HEK293 (cell line): ENCODE measurements at regions not wholly inside any gene's neighbourhood (a gene's known extent, or its start where the extent isn't known, plus 50 kb on each side); places are given as distances from the start of the nearest gene placed in this dataset.

Source experiments
- CTCF ChIA-PET: fragments of 350-600 bp; formaldehyde crosslinking; extraction: SDS; loops from one replicate; lab custom pipeline; 2021; ENCODE audit warnings: antibody characterized with exemption; lab: Yijun Ruan, JAX
- POLR2A ChIA-PET: fragments of 300-600 bp; formaldehyde crosslinking; extraction: SDS; loops from one replicate; lab custom pipeline; 2020; ENCODE audit warnings: antibody characterized with exemption, inconsistent platforms; lab: Yijun Ruan, JAX
- H3K27ac ChIP-seq: fragments of 200-500 bp; sonication (Bioruptor generic); 2 replicates; pipeline ENCODE4 v1.5.1; 2014; ENCODE audit warnings: low read depth, low read length, control low read depth, inconsistent platforms; ENCODE audit errors: extremely low read depth
- H3K36me3 ChIP-seq, 2 experiments: fragments of 200-500 bp in 1 of 2; sonication (Bioruptor generic) in 1 of 2; 1 replicate in 1 of 2; 2 replicates in 1 of 2; pipeline ENCODE4 v1.5.1; 2014 to 2017; ENCODE audit warnings: inconsistent platforms in 2 of 2, low read length in 2 of 2; ENCODE audit not compliant: control insufficient read depth in 2 of 2, insufficient read depth in 1 of 2
- H3K4me1 ChIP-seq: fragments of 200-500 bp; sonication (Bioruptor generic); 2 replicates; pipeline ENCODE4 v1.5.1; 2014; ENCODE audit warnings: mild to moderate bottlenecking, low read length, inconsistent platforms; ENCODE audit not compliant: control insufficient read depth, insufficient read depth
- H3K4me3 ChIP-seq: 2 replicates; pipeline ENCODE4 v1.5.1; 2011; ENCODE audit warnings: low read depth, mild to moderate bottlenecking, control low read depth, low read length, moderate library complexity
- H3K9me3 ChIP-seq: fragments of 200-500 bp; sonication (Bioruptor generic); 2 replicates; pipeline ENCODE4 v1.5.1; 2014; ENCODE audit warnings: low read depth, low read length, inconsistent platforms; ENCODE audit not compliant: control insufficient read depth, insufficient read depth
- BCL11B ChIP-seq: fragments of 450-650 bp; formaldehyde crosslinking; IDR thresholded peaks from 2 replicates; pipeline ENCODE4 v1.5.1; 2016; ENCODE audit warnings: low read depth, missing biosample characterization, missing genetic modification characterization
- EGR2 ChIP-seq: fragments of 450-650 bp; formaldehyde crosslinking; IDR thresholded peaks from 2 replicates; pipeline ENCODE4 v1.5.1; 2016; ENCODE audit warnings: low read depth, missing biosample characterization, missing genetic modification characterization
- GLI4 ChIP-seq: fragments of 450-650 bp; formaldehyde crosslinking; IDR thresholded peaks from 2 replicates; pipeline ENCODE4 v1.5.1; 2016; ENCODE audit warnings: missing biosample characterization, missing genetic modification characterization
- HOXA7 ChIP-seq: sonication (generic); formaldehyde crosslinking; IDR thresholded peaks from 2 replicates; pipeline ENCODE4 v1.8.1; 2022; ENCODE audit warnings: missing genetic modification reagents, borderline replicate concordance
- KLF8 ChIP-seq: fragments of 450-650 bp; formaldehyde crosslinking; IDR thresholded peaks from 2 replicates; pipeline ENCODE4 v1.5.1; 2016; ENCODE audit warnings: missing biosample characterization, missing genetic modification characterization
- MZF1 ChIP-seq: fragments of 450-650 bp; formaldehyde crosslinking; IDR thresholded peaks from 2 replicates; pipeline ENCODE4 v1.5.1; 2017; ENCODE audit warnings: missing biosample characterization, missing genetic modification characterization, borderline replicate concordance
- PRDM1 ChIP-seq: fragments of 450-650 bp; formaldehyde crosslinking; IDR thresholded peaks from 2 replicates; pipeline ENCODE4; 2016; ENCODE audit warnings: missing biosample characterization, missing genetic modification characterization
- YY2 ChIP-seq: fragments of 450-650 bp; formaldehyde crosslinking; IDR thresholded peaks from 2 replicates; pipeline ENCODE4 v1.5.1; 2016; ENCODE audit warnings: missing biosample characterization, missing genetic modification characterization
- ZBTB17 ChIP-seq: fragments of 450-650 bp; formaldehyde crosslinking; IDR thresholded peaks from 2 replicates; pipeline ENCODE4 v1.5.1; 2016; ENCODE audit warnings: missing biosample characterization, missing genetic modification characterization
- ZBTB20 ChIP-seq: fragments of 450-650 bp; formaldehyde crosslinking; IDR thresholded peaks from 2 replicates; pipeline ENCODE4 v1.5.1; 2016; ENCODE audit warnings: missing biosample characterization, missing genetic modification characterization
- ZIC2 ChIP-seq: fragments of 450-650 bp; formaldehyde crosslinking; IDR thresholded peaks from 2 replicates; pipeline ENCODE4 v1.5.1; 2016; ENCODE audit warnings: missing biosample characterization, missing genetic modification characterization
- ZNF114 ChIP-seq: fragments of 450-650 bp; formaldehyde crosslinking; IDR thresholded peaks from 2 replicates; pipeline ENCODE4 v1.5.0; 2017; ENCODE audit warnings: missing biosample characterization, missing genetic modification characterization
- ZNF138 ChIP-seq: fragments of 450-650 bp; formaldehyde crosslinking; IDR thresholded peaks from 2 replicates; pipeline ENCODE4 v1.5.1; 2016; ENCODE audit warnings: missing biosample characterization, missing genetic modification characterization, borderline replicate concordance
- ZNF239 ChIP-seq: fragments of 450-650 bp; formaldehyde crosslinking; IDR thresholded peaks from 2 replicates; pipeline ENCODE4 v1.5.1; 2016; ENCODE audit warnings: missing biosample characterization, missing genetic modification characterization
- ZNF366 ChIP-seq: fragments of 450-650 bp; formaldehyde crosslinking; conservative IDR thresholded peaks from 2 replicates; pipeline ENCODE4 v1.5.1; 2016; ENCODE audit warnings: missing biosample characterization, missing genetic modification characterization
- ZNF549 ChIP-seq: fragments of 450-650 bp; IDR thresholded peaks from 2 replicates; pipeline ENCODE4 v1.5.1; 2018; ENCODE audit warnings: missing biosample characterization, missing genetic modification characterization, mild to moderate bottlenecking, inconsistent platforms, moderate library complexity
- ZNF558 ChIP-seq: fragments of 450-650 bp; formaldehyde crosslinking; IDR thresholded peaks from 2 replicates; pipeline ENCODE4 v1.5.1; 2016; ENCODE audit warnings: missing biosample characterization, missing genetic modification characterization
- ZNF623 ChIP-seq: fragments of 450-650 bp; formaldehyde crosslinking; IDR thresholded peaks from 2 replicates; pipeline ENCODE4 v1.5.1; 2016; ENCODE audit warnings: missing biosample characterization, missing genetic modification characterization
- ZNF660 ChIP-seq: fragments of 450-650 bp; IDR thresholded peaks from 2 replicates; pipeline ENCODE4 v1.5.1; 2018; ENCODE audit warnings: missing biosample characterization, mild to moderate bottlenecking, missing genetic modification characterization
- ZNF707 ChIP-seq: fragments of 450-650 bp; formaldehyde crosslinking; IDR thresholded peaks from 2 replicates; pipeline ENCODE4 v1.5.1; 2016; ENCODE audit warnings: missing biosample characterization, missing genetic modification characterization
- ZSCAN30 ChIP-seq: fragments of 450-650 bp; IDR thresholded peaks from 2 replicates; pipeline ENCODE4 v1.5.1; 2018; ENCODE audit warnings: missing biosample characterization, mild to moderate bottlenecking, missing genetic modification characterization, moderate library complexity
- TF ChIP-seq, protein P1 (sequence below): fragments of 450-650 bp; IDR thresholded peaks from 2 replicates; pipeline ENCODE4 v1.5.1; 2018; ENCODE audit warnings: missing biosample characterization, mild to moderate bottlenecking, missing genetic modification characterization
- TF ChIP-seq, protein P2 (sequence below): fragments of 450-650 bp; formaldehyde crosslinking; IDR thresholded peaks from 2 replicates; pipeline ENCODE4 v1.5.1; 2016; ENCODE audit warnings: missing biosample characterization, missing genetic modification characterization

- H3K4me1 ChIP-seq: no peaks in the 10 kb centered on the region
- TF ChIP-seq ZBTB17 (tag by site-specific recombination) (no peak), ZBTB20 (tag by site-specific recombination) (peak; percentile 17; the same call in 1 of the 2 replicates), ZIC2 (peak; percentile 96)
- CTCF ChIA-PET: no interaction called here
- no peak overlapping the region for H3K27ac ChIP-seq
- POLR2A ChIA-PET: no interaction called here
- H3K4me3 ChIP-seq: no peak overlapping the region
- no peaks in the 10 kb centered on the region for H3K9me3 ChIP-seq
- H3K36me3 ChIP-seq: no peaks in the 10 kb centered on the region
Observed at GRCh38 chr2:149827585-149828126, 240.1 kb upstream of the MMADHC start.

DNA sequence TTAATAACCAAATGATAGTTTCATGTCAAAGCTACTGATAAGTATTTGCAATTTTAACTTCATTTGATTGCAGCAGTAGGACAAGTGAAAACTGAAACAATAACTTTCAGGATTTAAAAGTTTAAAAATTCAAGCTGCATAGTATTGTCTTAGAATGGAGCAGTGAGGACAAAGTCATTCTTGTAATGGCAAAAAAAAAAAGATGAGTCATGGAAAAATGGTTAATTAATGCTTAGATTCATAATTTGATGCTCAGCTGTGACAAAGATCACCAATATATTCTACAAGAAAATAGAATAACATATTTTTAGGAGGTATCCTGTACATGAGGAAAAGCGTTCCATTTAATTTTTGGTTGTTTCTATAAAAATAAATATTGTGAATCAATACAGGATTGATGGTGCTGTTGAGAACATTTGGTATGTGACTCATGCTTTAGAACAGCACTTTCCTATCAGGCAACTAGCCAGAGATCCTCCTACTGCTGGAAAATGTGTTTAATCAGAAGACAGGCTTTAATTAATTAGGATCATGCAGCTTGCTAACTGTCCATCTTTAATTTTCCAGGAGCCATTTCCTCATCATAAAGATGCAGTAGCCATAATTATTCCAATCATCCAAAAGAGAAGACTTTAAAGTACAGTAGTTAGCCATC, 239.0 kb upstream of the MMADHC start:
- H3K4me1 ChIP-seq: no peaks in the 10 kb centered on the region
- CTCF ChIA-PET: interaction anchor here (0.6 to 0.7 kb wide), 2 partner anchors 248 to 1130 kb away, joined by 3 read pairs; no protein-coding TSS in a partner anchor
- H3K4me3 ChIP-seq: no peak overlapping the region
- TF ChIP-seq ZNF707 (tag by site-specific recombination): no peak
- no peak for TF ChIP-seq ZBTB20 (tag by site-specific recombination)
- TF ChIP-seq, protein P1, sequence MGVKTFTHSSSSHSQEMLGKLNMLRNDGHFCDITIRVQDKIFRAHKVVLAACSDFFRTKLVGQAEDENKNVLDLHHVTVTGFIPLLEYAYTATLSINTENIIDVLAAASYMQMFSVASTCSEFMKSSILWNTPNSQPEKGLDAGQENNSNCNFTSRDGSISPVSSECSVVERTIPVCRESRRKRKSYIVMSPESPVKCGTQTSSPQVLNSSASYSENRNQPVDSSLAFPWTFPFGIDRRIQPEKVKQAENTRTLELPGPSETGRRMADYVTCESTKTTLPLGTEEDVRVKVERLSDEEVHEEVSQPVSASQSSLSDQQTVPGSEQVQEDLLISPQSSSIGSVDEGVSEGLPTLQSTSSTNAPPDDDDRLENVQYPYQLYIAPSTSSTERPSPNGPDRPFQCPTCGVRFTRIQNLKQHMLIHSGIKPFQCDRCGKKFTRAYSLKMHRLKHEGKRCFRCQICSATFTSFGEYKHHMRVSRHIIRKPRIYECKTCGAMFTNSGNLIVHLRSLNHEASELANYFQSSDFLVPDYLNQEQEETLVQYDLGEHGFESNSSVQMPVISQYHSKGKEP (tag by site-specific recombination): no peak
- TF ChIP-seq GLI4 (tag by site-specific recombination): no peak
- TF ChIP-seq ZNF114 (tag by site-specific recombination): no peak
- TF ChIP-seq ZNF549 (tag by site-specific recombination): no peak
- TF ChIP-seq ZNF660: no peak
- no peaks in the 10 kb centered on the region for H3K36me3 ChIP-seq
- H3K27ac ChIP-seq: no peak overlapping the region
- POLR2A ChIA-PET: no interaction called here
- H3K9me3 ChIP-seq: no peaks in the 10 kb centered on the region

DNA sequence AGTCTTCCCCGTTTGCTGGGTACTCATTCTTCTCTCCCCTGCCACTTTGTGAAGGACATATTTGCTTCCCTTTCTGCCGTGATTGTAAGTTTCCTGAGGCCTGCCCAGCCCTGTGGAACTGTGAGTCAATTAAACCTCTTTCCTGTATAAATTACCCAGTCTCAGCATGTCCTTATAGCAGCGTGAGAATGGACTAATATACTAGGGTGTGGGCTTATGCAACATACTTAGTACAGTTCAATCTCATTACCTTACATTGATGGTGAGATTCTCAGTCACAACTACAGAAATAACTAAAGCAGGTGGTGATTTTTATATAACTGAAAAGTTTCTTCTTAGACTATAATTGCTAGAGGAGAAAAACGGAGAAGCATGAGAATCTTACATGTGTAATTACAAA, 237.9 kb upstream of the MMADHC start:
- H3K9me3 ChIP-seq: no peaks in the 10 kb centered on the region
- H3K27ac ChIP-seq: no peak overlapping the region
- POLR2A ChIA-PET: no interaction called here
- H3K36me3 ChIP-seq: no peaks in the 10 kb centered on the region
- no peaks in the 10 kb centered on the region for H3K4me1 ChIP-seq
- no peak for TF ChIP-seq ZNF558
- TF ChIP-seq MZF1 (tag by site-specific recombination): 0 out of 2 replicates have a peak, but pooled peaks have one; percentile 2
- no peak for TF ChIP-seq ZNF239 (tag by site-specific recombination)
- TF ChIP-seq KLF8 (tag by site-specific recombination): no peak
- TF ChIP-seq PRDM1 (tag by site-specific recombination): no peak
- CTCF ChIA-PET: interaction anchor here (0.8 kb wide), 1 partner anchor 556 kb away, joined by 3 read pairs; no protein-coding TSS in a partner anchor
- no peak overlapping the region for H3K4me3 ChIP-seq

DNA sequence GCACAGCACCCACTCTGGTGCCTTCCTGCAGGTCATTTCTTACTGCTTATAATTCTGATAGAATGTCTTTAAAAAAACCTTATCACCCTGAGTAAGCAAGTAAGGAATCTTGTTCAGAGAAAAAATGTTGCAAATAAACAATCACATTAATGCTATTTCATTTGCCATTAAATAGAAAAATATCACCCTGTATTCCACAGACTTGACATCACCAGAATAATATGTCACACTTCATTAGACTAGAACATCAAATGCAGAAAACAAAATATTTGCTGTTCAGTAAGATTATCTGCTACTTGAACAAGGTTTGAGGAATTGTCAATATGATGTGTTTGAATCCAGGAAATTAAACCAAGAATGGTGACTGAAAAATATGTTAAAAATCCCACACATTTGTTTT, 236.6 kb upstream of the MMADHC start:
- POLR2A ChIA-PET: no interaction called here
- no peaks in the 10 kb centered on the region for H3K4me1 ChIP-seq
- TF ChIP-seq ZNF138 (tag by site-specific recombination) (no peak), YY2 (tag by site-specific recombination) (no peak), ZNF623 (no peak), ZSCAN30 (tag by site-specific recombination) (no peak), ZNF366 (no peak), ZNF660 (no peak), BCL11B (tag by site-specific recombination) (no peak), EGR2 (no peak), HOXA7 (CRISPR knock-in tag) (no peak)
- TF ChIP-seq, protein P2, sequence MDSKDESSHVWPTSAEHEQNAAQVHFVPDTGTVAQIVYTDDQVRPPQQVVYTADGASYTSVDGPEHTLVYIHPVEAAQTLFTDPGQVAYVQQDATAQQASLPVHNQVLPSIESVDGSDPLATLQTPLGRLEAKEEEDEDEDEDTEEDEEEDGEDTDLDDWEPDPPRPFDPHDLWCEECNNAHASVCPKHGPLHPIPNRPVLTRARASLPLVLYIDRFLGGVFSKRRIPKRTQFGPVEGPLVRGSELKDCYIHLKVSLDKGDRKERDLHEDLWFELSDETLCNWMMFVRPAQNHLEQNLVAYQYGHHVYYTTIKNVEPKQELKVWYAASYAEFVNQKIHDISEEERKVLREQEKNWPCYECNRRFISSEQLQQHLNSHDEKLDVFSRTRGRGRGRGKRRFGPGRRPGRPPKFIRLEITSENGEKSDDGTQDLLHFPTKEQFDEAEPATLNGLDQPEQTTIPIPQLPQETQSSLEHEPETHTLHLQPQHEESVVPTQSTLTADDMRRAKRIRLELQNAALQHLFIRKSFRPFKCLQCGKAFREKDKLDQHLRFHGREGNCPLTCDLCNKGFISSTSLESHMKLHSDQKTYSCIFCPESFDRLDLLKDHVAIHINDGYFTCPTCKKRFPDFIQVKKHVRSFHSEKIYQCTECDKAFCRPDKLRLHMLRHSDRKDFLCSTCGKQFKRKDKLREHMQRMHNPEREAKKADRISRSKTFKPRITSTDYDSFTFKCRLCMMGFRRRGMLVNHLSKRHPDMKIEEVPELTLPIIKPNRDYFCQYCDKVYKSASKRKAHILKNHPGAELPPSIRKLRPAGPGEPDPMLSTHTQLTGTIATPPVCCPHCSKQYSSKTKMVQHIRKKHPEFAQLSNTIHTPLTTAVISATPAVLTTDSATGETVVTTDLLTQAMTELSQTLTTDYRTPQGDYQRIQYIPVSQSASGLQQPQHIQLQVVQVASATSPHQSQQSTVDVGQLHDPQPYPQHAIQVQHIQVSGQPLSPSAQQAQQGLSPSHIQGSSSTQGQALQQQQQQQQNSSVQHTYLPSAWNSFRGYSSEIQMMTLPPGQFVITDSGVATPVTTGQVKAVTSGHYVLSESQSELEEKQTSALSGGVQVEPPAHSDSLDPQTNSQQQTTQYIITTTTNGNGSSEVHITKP (tag by site-specific recombination): no peak
- TF ChIP-seq, all 188 proteins: peak for 0
- H3K4me3 ChIP-seq: no peak overlapping the region
- CTCF ChIA-PET: no interaction called here
- H3K9me3 ChIP-seq: no peaks in the 10 kb centered on the region
- no peak overlapping the region for H3K27ac ChIP-seq
- no peaks in the 10 kb centered on the region for H3K36me3 ChIP-seq
